SK-N-SH (cell line): ENCODE measurements at regions not wholly inside any gene's neighbourhood (a gene's known extent, or its start where the extent isn't known, plus 50 kb on each side); places are given as distances from the start of the nearest gene placed in this dataset.
"Not testable (repeated sequence)": the region's sequence is repeated elsewhere in the genome, so short reads cannot be mapped to it uniquely, and the experiment has no call there.

Source experiments
- CTCF ChIA-PET: fragments of 300-600, 350-600 bp; formaldehyde crosslinking; extraction: SDS; loops from one replicate; lab custom pipeline; 2021; lab: Yijun Ruan, JAX
- POLR2A ChIA-PET: fragments of 350-600 bp; sonication (Branson Sonifier 250); formaldehyde crosslinking; extraction: SDS; loops from one replicate; lab custom pipeline; 2020; ENCODE audit warnings: antibody characterized with exemption, inconsistent platforms; lab: Yijun Ruan, JAX
- DNase-seq: peaks from one replicate; pipeline ENCODE4 v3.0.0; 2012
- H2AFZ ChIP-seq: fragments of 200-600 bp; sonication (generic); 2 replicates; pipeline ENCODE4 v1.8.1; 2016; ENCODE audit warnings: antibody characterized with exemption, mild to moderate bottlenecking, low read depth
- H3F3A ChIP-seq: fragments of 200-600 bp; sonication (generic); replicated peaks from 2 replicates; pipeline ENCODE3; 2016; ENCODE audit warnings: antibody characterized with exemption, mild to moderate bottlenecking; ENCODE audit not compliant: insufficient read depth
- H3K27ac ChIP-seq, 2 experiments: fragments of 200-500 bp in 1 of 2; fragments of 200-600 bp in 1 of 2; sonication (Bioruptor generic) in 1 of 2; sonication (generic), shearing (Covaris generic) in 1 of 2; 2 replicates each; pipeline versions ENCODE4 v1.5.1 to v1.6.1; 2014 to 2016; ENCODE audit warnings: low read depth in 2 of 2, inconsistent platforms in 1 of 2, low read length in 1 of 2, mild to moderate bottlenecking in 1 of 2, mixed read lengths in 1 of 2
- H3K27me3 ChIP-seq: fragments of 200-600 bp; sonication (generic), shearing (Covaris generic); 2 replicates; pipeline ENCODE4 v1.6.1; 2016; ENCODE audit warnings: mixed run types; ENCODE audit not compliant: insufficient read depth
- H3K36me3 ChIP-seq, 2 experiments: fragments of 200-500 bp in 1 of 2; fragments of 200-600 bp in 1 of 2; sonication (Bioruptor generic) in 1 of 2; sonication (generic) in 1 of 2; replicated peaks in 1 of 2; 2 replicates each; pipeline versions ENCODE3 to v1.5.1; 2014 to 2016; ENCODE audit warnings: low read length in 1 of 2, mild to moderate bottlenecking in 1 of 2; ENCODE audit not compliant: insufficient read depth in 2 of 2, control insufficient read depth in 1 of 2
- H3K4me1 ChIP-seq, 2 experiments: fragments of 200-500 bp in 1 of 2; fragments of 200-600 bp in 1 of 2; sonication (Bioruptor generic) in 1 of 2; sonication (generic), shearing (Covaris generic) in 1 of 2; 2 replicates each; pipeline versions ENCODE4 v1.5.1 to v1.6.1; 2014 to 2016; ENCODE audit warnings: low read depth in 1 of 2, low read length in 1 of 2, mixed run types in 1 of 2; ENCODE audit not compliant: insufficient read depth in 2 of 2, control insufficient read depth in 1 of 2
- H3K4me2 ChIP-seq: fragments of 200-600 bp; sonication (generic), shearing (Covaris generic); 2 replicates; pipeline ENCODE4 v1.6.1; 2017; ENCODE audit warnings: mixed run types
- H3K4me3 ChIP-seq, 2 experiments: fragments of 200-500 bp in 1 of 2; fragments of 200-600 bp in 1 of 2; sonication (Bioruptor generic) in 1 of 2; sonication (generic), shearing (Covaris generic) in 1 of 2; 2 replicates each; pipeline versions ENCODE4 v1.5.1 to v1.8.1; 2014 to 2016; ENCODE audit warnings: low read depth in 2 of 2, inconsistent platforms in 1 of 2, low read length in 1 of 2, mild to moderate bottlenecking in 1 of 2, mixed read lengths in 1 of 2, moderate library complexity in 1 of 2
- H3K79me2 ChIP-seq: fragments of 200-600 bp; sonication (generic); 2 replicates; pipeline ENCODE4 v1.8.1; 2017; ENCODE audit warnings: mild to moderate bottlenecking; ENCODE audit not compliant: insufficient read depth
- H3K9ac ChIP-seq: fragments of 200-600 bp; sonication (generic); 2 replicates; pipeline ENCODE4 v1.6.1; 2017; ENCODE audit warnings: mixed run types
- H3K9me2 ChIP-seq: fragments of 200-600 bp; sonication (generic); 2 replicates; pipeline ENCODE4 v1.6.1; 2017; ENCODE audit warnings: mixed run types
- H3K9me3 ChIP-seq: fragments of 200-600 bp; sonication (generic); 2 replicates; pipeline ENCODE4 v1.6.1; 2017; ENCODE audit warnings: mixed run types, mild to moderate bottlenecking, moderate library complexity
- H4K20me1 ChIP-seq: fragments of 200-600 bp; sonication (generic); 2 replicates; pipeline ENCODE4 v1.6.1; 2017; ENCODE audit warnings: mild to moderate bottlenecking, mixed run types; ENCODE audit not compliant: insufficient read depth
- EP300 ChIP-seq, 2 experiments: IDR thresholded peaks; 2 replicates each; pipeline versions ENCODE4 v1.4.0 to v1.6.1; 2012; ENCODE audit warnings: borderline replicate concordance in 1 of 2, low read depth in 1 of 2, low read length in 1 of 2
- EZH2phosphoT487 ChIP-seq: fragments of 200-600 bp; sonication (generic); IDR thresholded peaks from 2 replicates; pipeline ENCODE4 v1.6.1; 2017; ENCODE audit warnings: low read depth, mixed run types, mild to moderate bottlenecking, antibody characterized with exemption, moderate library complexity, borderline replicate concordance
- FOXJ3 ChIP-seq: sonication (generic); formaldehyde crosslinking; IDR thresholded peaks from 2 replicates; pipeline ENCODE4 v1.5.1; 2020; ENCODE audit warnings: mild to moderate bottlenecking, missing genetic modification reagents
- JUND ChIP-seq: IDR thresholded peaks from 2 replicates; pipeline ENCODE4 v1.4.0; 2012
- MXI1 ChIP-seq: IDR thresholded peaks from 2 replicates; pipeline ENCODE4 v1.6.1; 2012; ENCODE audit warnings: mild to moderate bottlenecking, low read depth, low read length, improper control_type of control experiment
- NRF1 ChIP-seq: IDR thresholded peaks from 2 replicates; pipeline ENCODE4 v1.6.1; 2012; ENCODE audit warnings: low read depth, mild to moderate bottlenecking, low read length
- POLR2AphosphoS5 ChIP-seq: IDR thresholded peaks from 2 replicates; pipeline ENCODE4 v1.6.1; 2012; ENCODE audit warnings: low read depth, low read length
- RAD21 ChIP-seq: IDR thresholded peaks from 2 replicates; pipeline ENCODE4 v1.6.1; 2012; ENCODE audit warnings: mild to moderate bottlenecking, low read length
- RXRA ChIP-seq: IDR thresholded peaks from 2 replicates; pipeline ENCODE4 v1.4.0; 2012; ENCODE audit warnings: low read depth, mild to moderate bottlenecking, borderline replicate concordance
- YY1 ChIP-seq: IDR thresholded peaks from 2 replicates; pipeline ENCODE4 v1.4.0; 2012; ENCODE audit warnings: low read depth, mild to moderate bottlenecking
- WGBS: methylation state at CpG from one replicate; pipeline ENCODE4 v1.1.6; 2017; ENCODE audit warnings: low lambda C conversion rate; 5-methylcytosine and 5-hydroxymethylcytosine counted together
- small RNA-seq, 7 experiments: library from RNA; depleted of rRNA; stranded (forward); fragments of <200 nt; gene quantifications; one replicate each; pipeline ENCODE3, GENCODE V24; 2012
- TF ChIP-seq, protein P1 (sequence below): fragments of 200-600 bp; sonication (generic); IDR thresholded peaks from 2 replicates; pipeline ENCODE4 v1.6.1; 2017; ENCODE audit warnings: antibody characterized with exemption, mild to moderate bottlenecking, moderate library complexity

GRCh38 chr6:145569140-145569539 is 166.2 kb downstream of the EPM2A start:
- Histone ChIP-seq H3K9ac (no peak overlapping the region), H3K27ac (no peak overlapping the region), H3K9me2 (no peaks in the 10 kb centered on the region), H3K4me3 (no peak overlapping the region), H3K4me2 (no peak overlapping the region), H3F3A (no peaks in the 10 kb centered on the region), H4K20me1 (no peaks in the 10 kb centered on the region), H3K9me3 (no peaks in the 10 kb centered on the region), H3K4me1 (peaks cover 0 to 5% of the 10 kb centered on the region in 2 experiments; a peak in 1 of 4 replicates), H2AFZ (no peak overlapping the region), H3K36me3 (no peaks in the 10 kb centered on the region), H3K27me3 (no peaks in the 10 kb centered on the region), H3K79me2 (no peaks in the 10 kb centered on the region)
- ChIA-PET CTCF (no interaction called here), POLR2A (no interaction called here)
- 35% methylated on average over 3 of the region's 3 CpGs for WGBS
- no peak for TF ChIP-seq JUND
- TF ChIP-seq YY1, result no peak
- TF ChIP-seq, protein P1, sequence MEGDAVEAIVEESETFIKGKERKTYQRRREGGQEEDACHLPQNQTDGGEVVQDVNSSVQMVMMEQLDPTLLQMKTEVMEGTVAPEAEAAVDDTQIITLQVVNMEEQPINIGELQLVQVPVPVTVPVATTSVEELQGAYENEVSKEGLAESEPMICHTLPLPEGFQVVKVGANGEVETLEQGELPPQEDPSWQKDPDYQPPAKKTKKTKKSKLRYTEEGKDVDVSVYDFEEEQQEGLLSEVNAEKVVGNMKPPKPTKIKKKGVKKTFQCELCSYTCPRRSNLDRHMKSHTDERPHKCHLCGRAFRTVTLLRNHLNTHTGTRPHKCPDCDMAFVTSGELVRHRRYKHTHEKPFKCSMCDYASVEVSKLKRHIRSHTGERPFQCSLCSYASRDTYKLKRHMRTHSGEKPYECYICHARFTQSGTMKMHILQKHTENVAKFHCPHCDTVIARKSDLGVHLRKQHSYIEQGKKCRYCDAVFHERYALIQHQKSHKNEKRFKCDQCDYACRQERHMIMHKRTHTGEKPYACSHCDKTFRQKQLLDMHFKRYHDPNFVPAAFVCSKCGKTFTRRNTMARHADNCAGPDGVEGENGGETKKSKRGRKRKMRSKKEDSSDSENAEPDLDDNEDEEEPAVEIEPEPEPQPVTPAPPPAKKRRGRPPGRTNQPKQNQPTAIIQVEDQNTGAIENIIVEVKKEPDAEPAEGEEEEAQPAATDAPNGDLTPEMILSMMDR, result no peak
- TF ChIP-seq NRF1, result no peak
- TF ChIP-seq RAD21, result no peak
- TF ChIP-seq POLR2AphosphoS5, result no peak
- no peak for TF ChIP-seq RXRA
- TF ChIP-seq EP300 (IDR thresholded peaks at IDR 0.05; ENCODE audit: borderline replicate concordance in 1 of 2, low read depth in 1 of 2, low read length in 1 of 2), result no peak
- TF ChIP-seq MXI1, result no peak
- no peak for TF ChIP-seq EZH2phosphoT487
- TF ChIP-seq FOXJ3, result no peak
- no peak for DNase-seq

DNA sequence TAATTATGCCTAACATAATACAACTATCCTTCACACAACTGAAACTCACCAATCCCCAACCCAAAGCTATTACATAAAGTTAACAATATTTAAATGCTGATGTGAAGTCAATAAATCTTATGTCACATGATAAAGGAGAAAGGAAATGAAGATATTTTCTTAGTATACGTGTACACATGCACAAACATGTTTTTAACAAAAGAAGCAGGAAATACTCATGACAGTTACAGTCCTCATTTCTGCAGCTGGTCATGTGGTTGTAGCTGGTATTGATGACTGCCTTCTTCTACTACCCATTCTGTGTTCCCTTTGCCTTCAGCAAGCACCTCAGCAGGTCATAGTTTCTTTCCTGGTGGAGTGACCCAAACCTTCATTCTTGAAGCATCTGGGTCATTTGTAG is 165.0 kb downstream of the EPM2A start:
- H3K4me1 ChIP-seq, H3K4me2 ChIP-seq, H3K27me3 ChIP-seq, H3F3A ChIP-seq, DNase-seq, H3K9me3 ChIP-seq, H3K4me3 ChIP-seq, H4K20me1 ChIP-seq, H3K9ac ChIP-seq, POLR2A ChIA-PET, H3K9me2 ChIP-seq, H3K79me2 ChIP-seq, H2AFZ ChIP-seq, H3K36me3 ChIP-seq, CTCF ChIA-PET, H3K27ac ChIP-seq: not testable (repeated sequence)
- WGBS, result 50% methylated on average over 1 of the region's 1 CpG

GRCh38 chr6:145574269-145574668 is 161.1 kb downstream of the EPM2A start:
- H3F3A ChIP-seq, H3K27me3 ChIP-seq, H3K9me2 ChIP-seq, H3K4me1 ChIP-seq, H3K9me3 ChIP-seq, POLR2A ChIA-PET, H3K27ac ChIP-seq, CTCF ChIA-PET, H3K4me3 ChIP-seq, H4K20me1 ChIP-seq, H3K36me3 ChIP-seq, H3K79me2 ChIP-seq, DNase-seq, H2AFZ ChIP-seq, H3K9ac ChIP-seq, H3K4me2 ChIP-seq: not testable (repeated sequence)
- 88% methylated on average over 1 of the region's 1 CpG for WGBS

Small RNA genes lying in the stretch of these regions (small RNA-seq; reads per million reads assigned to genes)
- gene RNU1-33P, result 0 reads per million in 7 experiments
